ENCODE measurements at regions not wholly inside any gene's neighbourhood (a gene's known extent, or its start where the extent isn't known, plus 50 kb on each side); places are given as distances from the start of the nearest gene placed in this dataset.

GRCh38 chr1:74995821-74996220, 138.4 kb upstream of the LHX8 start:
- no peak for ATAC-seq
- 50 to 56% methylated on average over 1 of the region's 1 CpG for WGBS, 2 donors
- TF ChIP-seq, protein P1, sequence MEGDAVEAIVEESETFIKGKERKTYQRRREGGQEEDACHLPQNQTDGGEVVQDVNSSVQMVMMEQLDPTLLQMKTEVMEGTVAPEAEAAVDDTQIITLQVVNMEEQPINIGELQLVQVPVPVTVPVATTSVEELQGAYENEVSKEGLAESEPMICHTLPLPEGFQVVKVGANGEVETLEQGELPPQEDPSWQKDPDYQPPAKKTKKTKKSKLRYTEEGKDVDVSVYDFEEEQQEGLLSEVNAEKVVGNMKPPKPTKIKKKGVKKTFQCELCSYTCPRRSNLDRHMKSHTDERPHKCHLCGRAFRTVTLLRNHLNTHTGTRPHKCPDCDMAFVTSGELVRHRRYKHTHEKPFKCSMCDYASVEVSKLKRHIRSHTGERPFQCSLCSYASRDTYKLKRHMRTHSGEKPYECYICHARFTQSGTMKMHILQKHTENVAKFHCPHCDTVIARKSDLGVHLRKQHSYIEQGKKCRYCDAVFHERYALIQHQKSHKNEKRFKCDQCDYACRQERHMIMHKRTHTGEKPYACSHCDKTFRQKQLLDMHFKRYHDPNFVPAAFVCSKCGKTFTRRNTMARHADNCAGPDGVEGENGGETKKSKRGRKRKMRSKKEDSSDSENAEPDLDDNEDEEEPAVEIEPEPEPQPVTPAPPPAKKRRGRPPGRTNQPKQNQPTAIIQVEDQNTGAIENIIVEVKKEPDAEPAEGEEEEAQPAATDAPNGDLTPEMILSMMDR (IDR thresholded peaks at IDR 0.05), result no peak
- TF ChIP-seq POLR2A (IDR thresholded peaks at IDR 0.05), result no peak

DNA sequence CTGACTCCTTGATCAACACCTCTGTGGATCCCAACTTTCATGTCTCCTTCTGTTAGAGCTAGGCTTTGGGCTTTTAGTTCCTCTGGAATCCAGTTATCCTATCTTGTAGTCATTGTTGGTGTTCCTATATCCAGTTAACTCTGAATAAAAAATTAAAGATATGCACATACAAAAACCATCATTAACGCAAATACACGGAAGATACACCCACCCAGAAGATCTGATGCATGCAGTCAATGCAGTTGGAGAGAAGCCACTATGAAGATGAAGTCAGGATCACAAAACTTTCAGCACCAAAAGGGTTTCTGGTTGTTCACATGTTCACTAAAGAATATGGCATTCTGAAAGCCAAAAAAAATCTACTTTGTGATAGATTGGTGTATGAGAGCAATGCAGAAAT, 123.6 kb upstream of the LHX8 start:
- H3K4me1 ChIP-seq, result no peaks in the 10 kb centered on the region
- ATAC-seq (no peak), DNase-seq (no peak)
- intact Hi-C loops (cut with DNase I), result no loop called here
- H3K9me3 ChIP-seq, result no peaks in the 10 kb centered on the region
- H3K27me3 ChIP-seq, result no peaks in the 10 kb centered on the region
- no peak overlapping the region for H3K4me3 ChIP-seq
- H3K36me3 ChIP-seq (replicated peaks in 1 of 2; ENCODE audit: insufficient read depth in 1 of 2, low read depth in 2 of 2), result no peaks in the 10 kb centered on the region
- WGBS, 2 donors, result 50 to 52% methylated on average over 2 of the region's 2 CpGs
- no peak for TF ChIP-seq POLR2A (IDR thresholded peaks at IDR 0.05)
- TF ChIP-seq, protein P1 (IDR thresholded peaks at IDR 0.05), result no peak
- no peak overlapping the region for H3K27ac ChIP-seq

More at GRCh38 chr1:74995821-74996220, 138.4 kb upstream of the LHX8 start:
- H3K27ac ChIP-seq, result no peak overlapping the region
- H3K36me3 ChIP-seq (replicated peaks in 1 of 2; ENCODE audit: insufficient read depth in 1 of 2, low read depth in 2 of 2), result no peaks in the 10 kb centered on the region
- no peaks in the 10 kb centered on the region for H3K4me1 ChIP-seq
- no peaks in the 10 kb centered on the region for H3K27me3 ChIP-seq
- intact Hi-C loops (cut with DNase I), result no loop called here
- DNase-seq, result no peak
- H3K4me3 ChIP-seq, result no peak overlapping the region
- H3K9me3 ChIP-seq, result no peaks in the 10 kb centered on the region

- Histone ChIP-seq H3K9me3 (no peaks in the 10 kb centered on the region), H3K4me1 (no peaks in the 10 kb centered on the region), H3K4me3 (no peak overlapping the region), H3K36me3 (replicated peaks in 1 of 2; ENCODE audit: insufficient read depth in 1 of 2, low read depth in 2 of 2) (no peaks in the 10 kb centered on the region), H3K27ac (no peak overlapping the region), H3K27me3 (no peaks in the 10 kb centered on the region)
- ATAC-seq (no peak), DNase-seq (no peak)
- intact Hi-C loops (cut with DNase I), result no loop called here
- TF ChIP-seq POLR2A (IDR thresholded peaks at IDR 0.05), result no peak
- TF ChIP-seq, protein P1 (IDR thresholded peaks at IDR 0.05), result no peak
Observed at GRCh38 chr1:75014250-75014649, 119.9 kb upstream of the LHX8 start.

DNA sequence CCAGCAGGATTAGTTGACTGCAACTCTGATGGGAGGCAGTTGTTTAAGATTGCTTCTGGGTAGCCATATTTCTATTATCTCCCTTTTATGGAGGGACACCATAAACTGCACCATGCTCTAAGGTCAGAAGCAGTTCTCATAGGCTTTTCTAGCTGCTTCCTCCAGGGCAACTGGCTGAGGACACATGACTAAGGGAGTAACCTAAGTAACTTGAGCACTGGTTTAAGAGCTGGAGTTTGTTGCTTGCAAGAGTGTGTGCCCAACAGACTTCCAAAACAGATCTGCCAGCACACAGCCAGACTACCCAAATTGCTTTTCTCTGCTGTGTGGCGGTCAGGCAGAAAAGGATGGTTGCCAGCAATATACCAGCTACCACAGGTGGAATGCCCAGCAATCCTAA, 111.2 kb upstream of the LHX8 start:
- Histone ChIP-seq H3K36me3 (replicated peaks in 1 of 2; ENCODE audit: insufficient read depth in 1 of 2, low read depth in 2 of 2) (no peaks in the 10 kb centered on the region), H3K27ac (no peak overlapping the region), H3K4me3 (no peak overlapping the region), H3K9me3 (no peaks in the 10 kb centered on the region), H3K27me3 (no peaks in the 10 kb centered on the region), H3K4me1 (no peaks in the 10 kb centered on the region)
- no peak for ATAC-seq
- no peak for TF ChIP-seq POLR2A (IDR thresholded peaks at IDR 0.05)
- TF ChIP-seq, protein P1 (IDR thresholded peaks at IDR 0.05), result no peak
- intact Hi-C loops (cut with DNase I), result no loop called here
- WGBS, 2 donors, result 56 to 64% methylated on average over 1 of the region's 1 CpG
- no peak for DNase-seq

DNA sequence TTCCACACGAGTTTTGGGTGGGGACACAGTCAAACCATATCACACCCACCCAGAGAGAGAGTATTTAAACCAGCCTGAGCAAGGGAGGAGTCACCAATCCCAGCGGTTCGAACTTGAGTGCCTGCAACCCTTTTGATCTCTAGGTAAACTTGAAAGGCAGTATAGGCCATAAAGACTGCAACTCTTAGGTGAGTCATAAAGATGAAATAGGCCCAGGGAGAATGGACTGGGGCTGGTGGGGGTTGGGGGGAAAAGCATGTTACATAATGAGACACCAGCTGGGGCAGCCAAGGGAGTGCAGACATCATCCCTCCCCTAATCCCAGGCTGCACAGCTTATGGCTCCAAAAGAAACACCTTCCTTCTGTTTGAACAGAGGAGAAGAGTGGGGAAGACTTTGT, 99.8 kb upstream of the LHX8 start:
- TF ChIP-seq, protein P1 (IDR thresholded peaks at IDR 0.05), result no peak
- no peak for TF ChIP-seq POLR2A (IDR thresholded peaks at IDR 0.05)
- H3K9me3 ChIP-seq, result no peaks in the 10 kb centered on the region
- no peaks in the 10 kb centered on the region for H3K27me3 ChIP-seq
- no peak overlapping the region for H3K27ac ChIP-seq
- WGBS, 2 donors, result 44 to 55% methylated on average over 3 of the region's 3 CpGs
- ATAC-seq, result no peak
- H3K4me3 ChIP-seq, result no peak overlapping the region
- DNase-seq, result no peak
- no peaks in the 10 kb centered on the region for H3K36me3 ChIP-seq (replicated peaks in 1 of 2; ENCODE audit: insufficient read depth in 1 of 2, low read depth in 2 of 2)
- no peaks in the 10 kb centered on the region for H3K4me1 ChIP-seq
- intact Hi-C loops (cut with DNase I), result no loop called here
